ENCODE measurements at regions not wholly inside any gene's neighbourhood (a gene's known extent, or its start where the extent isn't known, plus 50 kb on each side); places are given as distances from the start of the nearest gene placed in this dataset.

- Mint-ChIP-seq H3K4me3 (ENCODE audit: unreplicated experiment) (no peak overlapping the region), H3K27ac (ENCODE audit: unreplicated experiment) (no peak overlapping the region), H3K36me3 (ENCODE audit: insufficient read depth, unreplicated experiment) (no peaks in the 10 kb centered on the region), H3K4me1 (ENCODE audit: low read depth, unreplicated experiment) (no peaks in the 10 kb centered on the region), H3K27me3 (ENCODE audit: insufficient read depth, unreplicated experiment) (no peaks in the 10 kb centered on the region), H3K9me3 (ENCODE audit: unreplicated experiment) (peaks cover 16% of the 10 kb centered on the region)
- no peak overlapping the region for H3K4me3 ChIP-seq (ENCODE audit: low read depth, low read length)
- no peaks in the 10 kb centered on the region for H3K4me1 ChIP-seq
- no TSS peak for BruUV-seq (replicated peaks)
- ChIA-PET POLR2A (no interaction called here), CTCF (no interaction called here)
- no peaks in the 10 kb centered on the region for H3K27me3 ChIP-seq (replicated peaks; ENCODE audit: control insufficient read depth, insufficient read depth, low read length)
- no peaks in the 10 kb centered on the region for H3K9me3 ChIP-seq
- H3K36me3 ChIP-seq (ENCODE audit: control insufficient read depth, insufficient read depth, low read length): no peaks in the 10 kb centered on the region
- no peak for DNase-seq
- intact Hi-C loops (cut with micrococcal nuclease; ENCODE audit: unreplicated experiment): no loop called here
- TF ChIP-seq CTCF (IDR thresholded peaks at IDR 0.05; ENCODE audit: insufficient read depth in 1 of 2, low read depth in 1 of 2, low read length in 1 of 2, severe bottlenecking in 1 of 2, unreplicated experiment in 1 of 2): no peak
These were observed 362.0 kb downstream of the IRX1 start for GRCh38 chr5:3957658-3958057.

GRCh38 chr5:3958389-3958788, 362.8 kb downstream of the IRX1 start:
- BruUV-seq (replicated peaks): no TSS peak
- ChIA-PET POLR2A (no interaction called here), CTCF (no interaction called here)
- Mint-ChIP-seq H3K27me3 (ENCODE audit: insufficient read depth, unreplicated experiment) (no peaks in the 10 kb centered on the region), H3K36me3 (ENCODE audit: insufficient read depth, unreplicated experiment) (no peaks in the 10 kb centered on the region), H3K27ac (ENCODE audit: unreplicated experiment) (no peak overlapping the region), H3K4me3 (ENCODE audit: unreplicated experiment) (no peak overlapping the region), H3K4me1 (ENCODE audit: low read depth, unreplicated experiment) (no peaks in the 10 kb centered on the region), H3K9me3 (ENCODE audit: unreplicated experiment) (peaks cover 16% of the 10 kb centered on the region)
- H3K4me3 ChIP-seq (ENCODE audit: low read depth, low read length): no peak overlapping the region
- no peaks in the 10 kb centered on the region for H3K36me3 ChIP-seq (ENCODE audit: control insufficient read depth, insufficient read depth, low read length)
- no peaks in the 10 kb centered on the region for H3K27me3 ChIP-seq (replicated peaks; ENCODE audit: control insufficient read depth, insufficient read depth, low read length)
- H3K9me3 ChIP-seq: no peaks in the 10 kb centered on the region
- H3K4me1 ChIP-seq: no peaks in the 10 kb centered on the region
- DNase-seq: no peak
- intact Hi-C loops (cut with micrococcal nuclease; ENCODE audit: unreplicated experiment): no loop called here
- no peak for TF ChIP-seq CTCF (IDR thresholded peaks at IDR 0.05; ENCODE audit: insufficient read depth in 1 of 2, low read depth in 1 of 2, low read length in 1 of 2, severe bottlenecking in 1 of 2, unreplicated experiment in 1 of 2)

- no peaks in the 10 kb centered on the region for H3K27me3 ChIP-seq (replicated peaks; ENCODE audit: control insufficient read depth, insufficient read depth, low read length)
- DNase-seq: no peak
- no peaks in the 10 kb centered on the region for H3K9me3 ChIP-seq
- Mint-ChIP-seq H3K27ac (ENCODE audit: unreplicated experiment) (no peak overlapping the region), H3K4me3 (ENCODE audit: unreplicated experiment) (no peak overlapping the region), H3K36me3 (ENCODE audit: insufficient read depth, unreplicated experiment) (no peaks in the 10 kb centered on the region), H3K9me3 (ENCODE audit: unreplicated experiment) (peaks cover 22% of the 10 kb centered on the region), H3K27me3 (ENCODE audit: insufficient read depth, unreplicated experiment) (no peaks in the 10 kb centered on the region), H3K4me1 (ENCODE audit: low read depth, unreplicated experiment) (no peaks in the 10 kb centered on the region)
- no TSS peak for BruUV-seq (replicated peaks)
- no peaks in the 10 kb centered on the region for H3K36me3 ChIP-seq (ENCODE audit: control insufficient read depth, insufficient read depth, low read length)
- intact Hi-C loops (cut with micrococcal nuclease; ENCODE audit: unreplicated experiment): no loop called here
- ChIA-PET POLR2A (no interaction called here), CTCF (no interaction called here)
- no peak overlapping the region for H3K4me3 ChIP-seq (ENCODE audit: low read depth, low read length)
- H3K4me1 ChIP-seq: no peaks in the 10 kb centered on the region
- TF ChIP-seq CTCF (IDR thresholded peaks at IDR 0.05; ENCODE audit: insufficient read depth in 1 of 2, low read depth in 1 of 2, low read length in 1 of 2, severe bottlenecking in 1 of 2, unreplicated experiment in 1 of 2): no peak
These were observed 366.5 kb downstream of the IRX1 start for GRCh38 chr5:3962113-3962512.

Measured in Caco-2 (cell line).